ENCODE measurements at regions not wholly inside any gene's neighbourhood (a gene's known extent, or its start where the extent isn't known, plus 50 kb on each side); places are given as distances from the start of the nearest gene placed in this dataset.

GRCh38 chr14:53879747-53880146 is 76.9 kb downstream of the BMP4 start:
- Histone ChIP-seq H3K4me1 (no peaks in the 10 kb centered on the region), H3K27me3 (no peaks in the 10 kb centered on the region; the same call in 1 of the 2 replicates), H3K36me3 (no peaks in the 10 kb centered on the region), H3K4me3 (ENCODE audit: low read depth, low read length) (no peak overlapping the region), H3K9me3 (no peaks in the 10 kb centered on the region)
- no peak for TF ChIP-seq CTCF (IDR thresholded peaks at IDR 0.05; ENCODE audit: low read depth, low read length)
- DNase-seq, result no peak

GRCh38 chr14:53879022-53879686 is 77.5 kb downstream of the BMP4 start:
- no peak for DNase-seq
- Histone ChIP-seq H3K4me1 (no peaks in the 10 kb centered on the region), H3K36me3 (no peaks in the 10 kb centered on the region), H3K4me3 (ENCODE audit: low read depth, low read length) (no peak overlapping the region), H3K27me3 (no peaks in the 10 kb centered on the region; the same call in 1 of the 2 replicates), H3K9me3 (no peaks in the 10 kb centered on the region)
- TF ChIP-seq CTCF (IDR thresholded peaks at IDR 0.05; ENCODE audit: low read depth, low read length), result no peak

GRCh38 chr14:53875324-53875897 is 81.2 kb downstream of the BMP4 start:
- no peak for DNase-seq
- Histone ChIP-seq H3K4me1 (no peaks in the 10 kb centered on the region), H3K4me3 (ENCODE audit: low read depth, low read length) (no peak overlapping the region), H3K27me3 (no peaks in the 10 kb centered on the region; the same call in 1 of the 2 replicates), H3K36me3 (no peaks in the 10 kb centered on the region), H3K9me3 (no peaks in the 10 kb centered on the region)
- TF ChIP-seq CTCF (IDR thresholded peaks at IDR 0.05; ENCODE audit: low read depth, low read length), result no peak

- H3K4me1 ChIP-seq, result no peaks in the 10 kb centered on the region
- no peak overlapping the region for H3K4me3 ChIP-seq (ENCODE audit: low read depth, low read length)
- no peak for TF ChIP-seq CTCF (IDR thresholded peaks at IDR 0.05; ENCODE audit: low read depth, low read length)
- no peaks in the 10 kb centered on the region for H3K36me3 ChIP-seq
- no peaks in the 10 kb centered on the region for H3K9me3 ChIP-seq
- DNase-seq, result no peak
- no peaks in the 10 kb centered on the region for H3K27me3 ChIP-seq
Observed at GRCh38 chr14:53874704-53875103, 81.9 kb downstream of the BMP4 start.

- H3K4me1 ChIP-seq, result no peaks in the 10 kb centered on the region
- H3K9me3 ChIP-seq, result no peaks in the 10 kb centered on the region
- DNase-seq, result no peak
- no peaks in the 10 kb centered on the region; the same call in 1 of the 2 replicates for H3K27me3 ChIP-seq
- H3K36me3 ChIP-seq, result no peaks in the 10 kb centered on the region
- H3K4me3 ChIP-seq (ENCODE audit: low read depth, low read length), result no peak overlapping the region
- TF ChIP-seq CTCF (IDR thresholded peaks at IDR 0.05; ENCODE audit: low read depth, low read length), result no peak
Observed at GRCh38 chr14:53872681-53873089, 83.9 kb downstream of the BMP4 start.

- H3K27me3 ChIP-seq, result no peaks in the 10 kb centered on the region; the same call in none of the 2 replicates
- no peaks in the 10 kb centered on the region for H3K9me3 ChIP-seq
- H3K4me1 ChIP-seq, result no peaks in the 10 kb centered on the region
- DNase-seq, result no peak
- no peaks in the 10 kb centered on the region for H3K36me3 ChIP-seq
- TF ChIP-seq CTCF (IDR thresholded peaks at IDR 0.05; ENCODE audit: low read depth, low read length), result no peak
- no peak overlapping the region for H3K4me3 ChIP-seq (ENCODE audit: low read depth, low read length)
Observed at GRCh38 chr14:53871951-53872350, 84.7 kb downstream of the BMP4 start.

All from BE2C (cell line).